ENCODE measurements at regions not wholly inside any gene's neighbourhood (a gene's known extent, or its start where the extent isn't known, plus 50 kb on each side); places are given as distances from the start of the nearest gene placed in this dataset.
"Not testable (repeated sequence)": the region's sequence is repeated elsewhere in the genome, so short reads cannot be mapped to it uniquely, and the experiment has no call there.

- DNase-seq (ENCODE audit: low spot score), result no peak
- Mint-ChIP-seq H3K36me3 (ENCODE audit: low read depth) (peaks cover 3% of the 10 kb centered on the region), H3K4me3 (ENCODE audit: unreplicated experiment) (no peak overlapping the region), H3K27ac (ENCODE audit: unreplicated experiment) (no peak overlapping the region), H3K4me1 (ENCODE audit: low read depth) (peaks cover 23% of the 10 kb centered on the region), H3K9me3 (ENCODE audit: low read depth) (peaks cover 5% of the 10 kb centered on the region), H3K27me3 (ENCODE audit: low read depth) (no peaks in the 10 kb centered on the region)
- TF ChIP-seq, protein P1, sequence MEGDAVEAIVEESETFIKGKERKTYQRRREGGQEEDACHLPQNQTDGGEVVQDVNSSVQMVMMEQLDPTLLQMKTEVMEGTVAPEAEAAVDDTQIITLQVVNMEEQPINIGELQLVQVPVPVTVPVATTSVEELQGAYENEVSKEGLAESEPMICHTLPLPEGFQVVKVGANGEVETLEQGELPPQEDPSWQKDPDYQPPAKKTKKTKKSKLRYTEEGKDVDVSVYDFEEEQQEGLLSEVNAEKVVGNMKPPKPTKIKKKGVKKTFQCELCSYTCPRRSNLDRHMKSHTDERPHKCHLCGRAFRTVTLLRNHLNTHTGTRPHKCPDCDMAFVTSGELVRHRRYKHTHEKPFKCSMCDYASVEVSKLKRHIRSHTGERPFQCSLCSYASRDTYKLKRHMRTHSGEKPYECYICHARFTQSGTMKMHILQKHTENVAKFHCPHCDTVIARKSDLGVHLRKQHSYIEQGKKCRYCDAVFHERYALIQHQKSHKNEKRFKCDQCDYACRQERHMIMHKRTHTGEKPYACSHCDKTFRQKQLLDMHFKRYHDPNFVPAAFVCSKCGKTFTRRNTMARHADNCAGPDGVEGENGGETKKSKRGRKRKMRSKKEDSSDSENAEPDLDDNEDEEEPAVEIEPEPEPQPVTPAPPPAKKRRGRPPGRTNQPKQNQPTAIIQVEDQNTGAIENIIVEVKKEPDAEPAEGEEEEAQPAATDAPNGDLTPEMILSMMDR (IDR thresholded peaks at IDR 0.05), result no peak
Observed at GRCh38 chr5:130526708-130527107, 622.4 kb downstream of the CHSY3 start.

DNA sequence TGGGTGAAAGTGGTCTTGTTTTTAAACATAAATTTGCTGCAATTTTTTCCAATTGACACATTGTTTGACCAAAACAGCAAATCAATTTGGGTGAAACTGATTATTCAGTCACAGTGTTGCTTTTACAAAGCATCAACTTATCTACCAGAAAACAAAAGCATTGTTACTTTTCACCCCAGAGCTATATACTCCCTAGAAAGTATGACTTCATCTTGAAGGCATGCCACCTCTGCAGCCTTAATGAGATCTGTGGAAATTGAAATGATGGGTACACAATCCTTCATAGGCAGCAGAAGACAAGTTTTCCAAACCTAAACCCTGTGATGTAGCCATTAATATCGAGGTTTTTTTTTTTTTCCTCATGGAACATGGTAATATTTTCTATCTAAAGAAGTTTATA is 615.9 kb downstream of the CHSY3 start:
- Mint-ChIP-seq H3K9me3 (ENCODE audit: low read depth) (peaks cover 34% of the 10 kb centered on the region), H3K27ac (ENCODE audit: unreplicated experiment) (no peak overlapping the region), H3K27me3 (ENCODE audit: low read depth) (no peaks in the 10 kb centered on the region), H3K4me3 (ENCODE audit: unreplicated experiment) (no peak overlapping the region), H3K4me1 (ENCODE audit: low read depth) (peaks cover 9% of the 10 kb centered on the region), H3K36me3 (ENCODE audit: low read depth) (peaks cover 18% of the 10 kb centered on the region)
- TF ChIP-seq, protein P1 (IDR thresholded peaks at IDR 0.05), result no peak
- DNase-seq (ENCODE audit: low spot score), result no peak

- peaks cover 22% of the 10 kb centered on the region for H3K4me1 Mint-ChIP-seq (ENCODE audit: low read depth)
- H3K27ac Mint-ChIP-seq (ENCODE audit: unreplicated experiment), result peak overlapping the region; percentile 49
- DNase-seq (ENCODE audit: low spot score), result no peak
- H3K27me3 Mint-ChIP-seq (ENCODE audit: low read depth), result no peaks in the 10 kb centered on the region
- H3K36me3 Mint-ChIP-seq (ENCODE audit: low read depth), result peaks cover 17% of the 10 kb centered on the region
- peaks cover 34% of the 10 kb centered on the region for H3K9me3 Mint-ChIP-seq (ENCODE audit: low read depth)
- H3K4me3 Mint-ChIP-seq (ENCODE audit: unreplicated experiment), result no peak overlapping the region
- TF ChIP-seq, protein P1 (IDR thresholded peaks at IDR 0.05), result no peak
Observed at GRCh38 chr5:130514984-130515690, 610.9 kb downstream of the CHSY3 start.

- H3K27ac Mint-ChIP-seq (ENCODE audit: unreplicated experiment), result no peak overlapping the region
- H3K9me3 Mint-ChIP-seq (ENCODE audit: low read depth), result peaks cover 5% of the 10 kb centered on the region
- no peaks in the 10 kb centered on the region for H3K36me3 Mint-ChIP-seq (ENCODE audit: low read depth)
- TF ChIP-seq, protein P1 (IDR thresholded peaks at IDR 0.05), result no peak
- no peak for DNase-seq (ENCODE audit: low spot score)
- no peaks in the 10 kb centered on the region for H3K27me3 Mint-ChIP-seq (ENCODE audit: low read depth)
- no peaks in the 10 kb centered on the region for H3K4me1 Mint-ChIP-seq (ENCODE audit: low read depth)
- no peak overlapping the region for H3K4me3 Mint-ChIP-seq (ENCODE audit: unreplicated experiment)
Observed at GRCh38 chr5:130502702-130503101, 598.4 kb downstream of the CHSY3 start.

DNA sequence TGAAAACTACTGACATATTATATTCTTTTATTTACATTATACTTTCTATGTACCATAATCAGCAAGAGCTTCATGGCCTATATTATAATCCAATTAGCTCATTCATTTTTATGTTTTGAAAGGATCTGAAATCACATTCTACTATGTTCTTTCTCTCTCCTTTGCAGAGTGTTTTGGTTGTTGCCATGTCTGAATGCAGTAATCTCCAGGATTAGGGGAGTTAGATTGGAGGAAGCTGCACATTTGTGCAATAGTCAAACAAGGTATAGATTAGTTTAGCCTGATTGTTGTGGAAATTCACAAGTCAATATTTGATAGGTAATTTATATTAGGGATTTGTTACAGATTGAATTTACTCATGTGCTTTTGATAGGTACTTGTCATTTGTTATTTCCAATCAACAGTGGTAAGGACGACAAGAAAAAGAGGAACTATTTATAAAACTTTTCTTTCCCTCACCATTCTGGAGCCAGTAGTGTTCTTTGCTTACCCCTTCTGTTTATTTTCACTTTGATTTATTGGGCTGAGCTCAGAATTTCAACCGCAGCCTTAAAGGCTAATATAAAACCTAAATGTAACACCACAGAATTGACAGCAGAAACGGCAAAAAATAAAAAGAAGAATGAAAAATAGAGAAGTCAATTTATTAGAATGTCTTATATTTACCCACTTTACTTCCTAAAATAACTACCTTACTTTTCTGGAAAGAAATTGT is 597.0 kb downstream of the CHSY3 start:
- DNase-seq (ENCODE audit: low spot score), result no peak
- peaks cover 7% of the 10 kb centered on the region for H3K9me3 Mint-ChIP-seq (ENCODE audit: low read depth)
- TF ChIP-seq, protein P1 (IDR thresholded peaks at IDR 0.05), result no peak
- H3K27me3 Mint-ChIP-seq (ENCODE audit: low read depth), result no peaks in the 10 kb centered on the region
- H3K4me3 Mint-ChIP-seq (ENCODE audit: unreplicated experiment), result no peak overlapping the region
- no peak overlapping the region for H3K27ac Mint-ChIP-seq (ENCODE audit: unreplicated experiment)
- H3K4me1 Mint-ChIP-seq (ENCODE audit: low read depth), result no peaks in the 10 kb centered on the region
- no peaks in the 10 kb centered on the region for H3K36me3 Mint-ChIP-seq (ENCODE audit: low read depth)

DNA sequence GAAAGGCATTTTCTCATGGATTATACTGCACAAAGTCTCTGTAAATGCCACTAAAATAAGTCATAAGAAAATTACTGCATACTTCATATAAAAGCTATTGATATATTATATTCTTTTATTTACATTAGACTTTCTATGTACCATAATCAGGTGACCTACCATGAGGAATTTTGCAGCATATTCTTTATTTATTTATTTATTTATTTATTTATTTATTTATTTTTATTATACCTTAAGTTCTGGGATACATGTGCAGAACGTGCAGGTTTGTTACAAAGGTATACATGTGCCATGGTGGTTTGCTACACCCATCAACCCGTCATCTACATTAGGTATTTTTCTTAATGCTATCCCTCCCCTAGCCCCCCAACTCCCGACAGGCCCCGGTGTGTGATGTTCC is 596.2 kb downstream of the CHSY3 start:
- H3K27me3 Mint-ChIP-seq (ENCODE audit: low read depth); H3K4me1 Mint-ChIP-seq (ENCODE audit: low read depth); DNase-seq (ENCODE audit: low spot score); H3K4me3 Mint-ChIP-seq (ENCODE audit: unreplicated experiment); H3K36me3 Mint-ChIP-seq (ENCODE audit: low read depth); H3K27ac Mint-ChIP-seq (ENCODE audit: unreplicated experiment): not testable (repeated sequence)
- H3K9me3 Mint-ChIP-seq (ENCODE audit: low read depth), result peaks cover 11% of the 10 kb centered on the region

All from chondrocyte (in vitro differentiated cells).